ENCODE measurements at regions not wholly inside any gene's neighbourhood (a gene's known extent, or its start where the extent isn't known, plus 50 kb on each side); places are given as distances from the start of the nearest gene placed in this dataset.

- Histone ChIP-seq H3K27me3 (ENCODE audit: control insufficient read depth, insufficient read depth, low read length) (peaks cover 2% of the 10 kb centered on the region; the same call in 1 of the 2 replicates), H3K36me3 (ENCODE audit: control insufficient read depth, insufficient read depth, low read length) (no peaks in the 10 kb centered on the region), H3K9me3 (ENCODE audit: control insufficient read depth, insufficient read depth, low read depth, low read length) (no peaks in the 10 kb centered on the region), H3K4me1 (ENCODE audit: control insufficient read depth, insufficient read depth, low read length) (no peaks in the 10 kb centered on the region), H3K4me3 (ENCODE audit: low read depth in 2 of 2, low read length in 2 of 2) (no peak overlapping the region), H3K27ac (ENCODE audit: low read length) (no peak overlapping the region)
- CTCF ChIA-PET, result no interaction called here
- in situ Hi-C loops (cut with HindIII; ENCODE audit: low pct_unique_long_range_greater_than_20kb, low sequenced_read_pairs) (no loop called here), intact Hi-C loops (cut with micrococcal nuclease; ENCODE audit: unreplicated experiment) (no loop called here)
- ATAC-seq (no peak), DNase-seq (ENCODE audit: low read depth, low spot score) (no peak)
- no TSS peak for BruUV-seq (replicated peaks)
- TF ChIP-seq TCF7L2 (IDR thresholded peaks at IDR 0.05; ENCODE audit: low read depth, low read length), result no peak
- TF ChIP-seq, protein P1, sequence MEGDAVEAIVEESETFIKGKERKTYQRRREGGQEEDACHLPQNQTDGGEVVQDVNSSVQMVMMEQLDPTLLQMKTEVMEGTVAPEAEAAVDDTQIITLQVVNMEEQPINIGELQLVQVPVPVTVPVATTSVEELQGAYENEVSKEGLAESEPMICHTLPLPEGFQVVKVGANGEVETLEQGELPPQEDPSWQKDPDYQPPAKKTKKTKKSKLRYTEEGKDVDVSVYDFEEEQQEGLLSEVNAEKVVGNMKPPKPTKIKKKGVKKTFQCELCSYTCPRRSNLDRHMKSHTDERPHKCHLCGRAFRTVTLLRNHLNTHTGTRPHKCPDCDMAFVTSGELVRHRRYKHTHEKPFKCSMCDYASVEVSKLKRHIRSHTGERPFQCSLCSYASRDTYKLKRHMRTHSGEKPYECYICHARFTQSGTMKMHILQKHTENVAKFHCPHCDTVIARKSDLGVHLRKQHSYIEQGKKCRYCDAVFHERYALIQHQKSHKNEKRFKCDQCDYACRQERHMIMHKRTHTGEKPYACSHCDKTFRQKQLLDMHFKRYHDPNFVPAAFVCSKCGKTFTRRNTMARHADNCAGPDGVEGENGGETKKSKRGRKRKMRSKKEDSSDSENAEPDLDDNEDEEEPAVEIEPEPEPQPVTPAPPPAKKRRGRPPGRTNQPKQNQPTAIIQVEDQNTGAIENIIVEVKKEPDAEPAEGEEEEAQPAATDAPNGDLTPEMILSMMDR (IDR thresholded peaks at IDR 0.05), result no peak
- no peak for TF ChIP-seq POLR2AphosphoS5 (IDR thresholded peaks at IDR 0.05; ENCODE audit: low read depth, low read length)
- TF ChIP-seq SIN3A (IDR thresholded peaks at IDR 0.05; ENCODE audit: borderline replicate concordance, insufficient read depth, low read depth, low read length), result no peak
- TF ChIP-seq REST (IDR thresholded peaks at IDR 0.05; ENCODE audit: insufficient read depth in 1 of 2, low read depth in 2 of 2, low read length in 1 of 2), result no peak
- POLR2A ChIA-PET, result no interaction called here
These were observed 121.0 kb upstream of the HAAO start for GRCh38 chr2:42913280-42913878.

- in situ Hi-C loops (cut with HindIII; ENCODE audit: low pct_unique_long_range_greater_than_20kb, low sequenced_read_pairs), result no loop called here
- intact Hi-C loops (cut with micrococcal nuclease; ENCODE audit: unreplicated experiment), result no loop called here
- POLR2A ChIA-PET, result no interaction called here
- Histone ChIP-seq H3K9me3 (ENCODE audit: control insufficient read depth, insufficient read depth, low read depth, low read length) (no peaks in the 10 kb centered on the region), H3K27me3 (ENCODE audit: control insufficient read depth, insufficient read depth, low read length) (no peaks in the 10 kb centered on the region; the same call in 1 of the 2 replicates), H3K27ac (ENCODE audit: low read length) (no peak overlapping the region), H3K36me3 (ENCODE audit: control insufficient read depth, insufficient read depth, low read length) (no peaks in the 10 kb centered on the region), H3K4me1 (ENCODE audit: control insufficient read depth, insufficient read depth, low read length) (peaks cover 13% of the 10 kb centered on the region), H3K4me3 (ENCODE audit: low read depth in 2 of 2, low read length in 2 of 2) (no peak overlapping the region)
- TF ChIP-seq TCF7L2 (IDR thresholded peaks at IDR 0.05; ENCODE audit: low read depth, low read length) (no peak), POLR2AphosphoS5 (IDR thresholded peaks at IDR 0.05; ENCODE audit: low read depth, low read length) (no peak), SIN3A (IDR thresholded peaks at IDR 0.05; ENCODE audit: borderline replicate concordance, insufficient read depth, low read depth, low read length) (no peak), REST (IDR thresholded peaks at IDR 0.05; ENCODE audit: insufficient read depth in 1 of 2, low read depth in 2 of 2, low read length in 1 of 2) (no peak)
- TF ChIP-seq, protein P1 (IDR thresholded peaks at IDR 0.05), result no peak
- DNase-seq (ENCODE audit: low read depth, low spot score) (no peak), ATAC-seq (no peak)
- CTCF ChIA-PET, result no interaction called here
- no TSS peak for BruUV-seq (replicated peaks)
These were observed 118.4 kb upstream of the HAAO start for GRCh38 chr2:42910645-42911405.

Data from Panc1 (cell line).